WTC11 (cell line): ENCODE measurements at regions not wholly inside any gene's neighbourhood (a gene's known extent, or its start where the extent isn't known, plus 50 kb on each side); places are given as distances from the start of the nearest gene placed in this dataset.

Source experiments
- ATAC-seq: fragments of 200-7000 bp; cut with Tn5 transposase; 2 replicates; pipeline ENCODE4 v1.10.0; 2021; ENCODE audit warnings: mild to moderate bottlenecking, moderate library complexity
- CTCF ChIA-PET: fragments of 300-600 bp; sonication (Branson Sonifier 250); formaldehyde crosslinking; loops from one replicate; lab custom pipeline; 2021; ENCODE audit warnings: antibody characterized with exemption; lab: Charles Lee
- POLR2A ChIA-PET: fragments of 350-600 bp; sonication (Branson Sonifier 250); formaldehyde crosslinking; loops from one replicate; lab custom pipeline; 2021; ENCODE audit warnings: antibody characterized with exemption; lab: Charles Lee
- DNase-seq: peaks from one replicate; pipeline ENCODE4 v3.0.0; 2021; ENCODE audit warnings: low spot score
- H3K27ac Mint-ChIP-seq: 2 replicates; pipeline ENCODE4 v1.8.0; 2021; ENCODE audit warnings: mixed read lengths
- H3K27me3 Mint-ChIP-seq: 2 replicates; pipeline ENCODE4 v1.8.0; 2021; ENCODE audit warnings: low read depth, mild to moderate bottlenecking, moderate library complexity, mixed read lengths
- H3K36me3 Mint-ChIP-seq: 2 replicates; pipeline ENCODE4 v1.8.0; 2021; ENCODE audit warnings: mixed read lengths
- H3K4me1 Mint-ChIP-seq: 2 replicates; pipeline ENCODE4 v1.8.0; 2022; ENCODE audit warnings: mixed read lengths
- H3K4me3 Mint-ChIP-seq: 2 replicates; pipeline ENCODE4 v1.8.0; 2021; ENCODE audit warnings: mild to moderate bottlenecking, moderate library complexity, mixed read lengths
- H3K9me3 Mint-ChIP-seq: 2 replicates; pipeline ENCODE4 v1.8.0; 2021; ENCODE audit warnings: mixed read lengths
- CREM ChIP-seq: sonication (generic); formaldehyde crosslinking; IDR thresholded peaks from 2 replicates; pipeline ENCODE4 v1.8.1; 2022; ENCODE audit warnings: mild to moderate bottlenecking, missing genetic modification reagents, moderate library complexity
- FOXP1 ChIP-seq: sonication (generic); formaldehyde crosslinking; IDR thresholded peaks from 2 replicates; pipeline ENCODE4 v1.8.0; 2022; ENCODE audit warnings: missing genetic modification reagents, mild to moderate bottlenecking, moderate library complexity, borderline replicate concordance
- GTF2I ChIP-seq: fragments of 250-450 bp; sonication (Bioruptor Pico); conservative IDR thresholded peaks from 2 replicates; pipeline ENCODE4 v1.4.0; 2021; ENCODE audit warnings: mild to moderate bottlenecking
- HMGA2 ChIP-seq: fragments of 250-450 bp; sonication (Bioruptor Pico); IDR thresholded peaks from 2 replicates; pipeline ENCODE4 v1.4.0; 2021; ENCODE audit warnings: mild to moderate bottlenecking, moderate library complexity
- KAT7 ChIP-seq: sonication (generic); formaldehyde crosslinking; IDR thresholded peaks from 2 replicates; pipeline ENCODE4 v1.8.1; 2023; ENCODE audit warnings: missing genetic modification reagents, mild to moderate bottlenecking, borderline replicate concordance
- NFATC4 ChIP-seq: fragments of 250-450 bp; sonication (Bioruptor Pico); IDR thresholded peaks from 2 replicates; pipeline ENCODE4 v1.9.0; 2021; ENCODE audit warnings: mild to moderate bottlenecking
- SP1 ChIP-seq: sonication (generic); formaldehyde crosslinking; conservative IDR thresholded peaks from 2 replicates; pipeline ENCODE4 v1.8.1; 2022; ENCODE audit warnings: missing genetic modification reagents
- TCF7 ChIP-seq: sonication (generic); formaldehyde crosslinking; IDR thresholded peaks from 2 replicates; pipeline ENCODE4 v1.8.0; 2022; ENCODE audit warnings: mild to moderate bottlenecking, low read depth, missing genetic modification reagents, moderate library complexity
- ZNF121 ChIP-seq: sonication (generic); formaldehyde crosslinking; IDR thresholded peaks from 2 replicates; pipeline ENCODE4 v1.8.0; 2023; ENCODE audit warnings: missing genetic modification reagents
- ZNF423 ChIP-seq: fragments of 250-450 bp; sonication (Bioruptor Pico); IDR thresholded peaks from 2 replicates; pipeline ENCODE4 v2.1.2; 2022; ENCODE audit warnings: mild to moderate bottlenecking, moderate library complexity
- TF ChIP-seq, protein P1 (sequence below): sonication (generic); formaldehyde crosslinking; conservative IDR thresholded peaks from 2 replicates; pipeline ENCODE4 v1.8.1; 2023; ENCODE audit warnings: mild to moderate bottlenecking, low read depth, missing genetic modification reagents, moderate library complexity
- TF ChIP-seq, protein P2 (sequence below): sonication (generic); formaldehyde crosslinking; IDR thresholded peaks from 2 replicates; pipeline ENCODE4 v1.8.0; 2022; ENCODE audit warnings: mild to moderate bottlenecking, missing genetic modification reagents
- TF ChIP-seq, protein P3 (sequence below): sonication (generic); formaldehyde crosslinking; IDR thresholded peaks from 2 replicates; pipeline ENCODE4 v1.8.1; 2023; ENCODE audit warnings: mild to moderate bottlenecking, moderate library complexity, missing genetic modification reagents
- TF ChIP-seq, protein P4 (sequence below): sonication (generic); formaldehyde crosslinking; IDR thresholded peaks from 2 replicates; pipeline ENCODE4 v1.8.1; 2022; ENCODE audit warnings: mild to moderate bottlenecking, moderate library complexity, missing genetic modification reagents
- TF ChIP-seq, protein P5 (sequence below): sonication (generic); formaldehyde crosslinking; conservative IDR thresholded peaks from 2 replicates; pipeline ENCODE4 v1.8.1; 2022; ENCODE audit warnings: mild to moderate bottlenecking, missing genetic modification reagents
- TF ChIP-seq, protein P6 (sequence below): sonication (generic); formaldehyde crosslinking; IDR thresholded peaks from 2 replicates; pipeline ENCODE4 v1.8.1; 2023; ENCODE audit warnings: mild to moderate bottlenecking, missing genetic modification reagents, moderate library complexity
- TF ChIP-seq, protein P7 (sequence below): sonication (generic); formaldehyde crosslinking; IDR thresholded peaks from 2 replicates; pipeline ENCODE4 v1.8.0; 2022; ENCODE audit warnings: mild to moderate bottlenecking, missing genetic modification reagents

DNA sequence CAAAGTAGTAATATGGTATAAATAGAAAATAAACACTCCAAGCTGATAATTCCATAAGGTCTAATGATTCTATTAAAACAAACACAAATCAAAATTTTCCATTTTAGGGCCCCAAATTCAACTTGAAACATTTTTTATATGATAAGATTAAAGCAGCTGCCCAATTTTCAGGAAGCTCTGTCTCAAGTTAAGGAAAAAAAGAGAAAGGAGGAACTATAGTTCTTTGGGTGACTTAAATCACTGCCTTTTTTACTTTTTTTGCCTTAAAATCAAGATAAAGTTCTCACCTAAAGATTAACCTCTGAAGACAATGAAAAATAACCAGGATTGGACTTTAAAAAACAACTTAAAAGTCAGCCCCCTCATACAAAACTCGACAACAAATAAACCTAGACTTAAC lies 76.0 kb upstream of the IFNE start (continued):
- TF ChIP-seq, protein P1, sequence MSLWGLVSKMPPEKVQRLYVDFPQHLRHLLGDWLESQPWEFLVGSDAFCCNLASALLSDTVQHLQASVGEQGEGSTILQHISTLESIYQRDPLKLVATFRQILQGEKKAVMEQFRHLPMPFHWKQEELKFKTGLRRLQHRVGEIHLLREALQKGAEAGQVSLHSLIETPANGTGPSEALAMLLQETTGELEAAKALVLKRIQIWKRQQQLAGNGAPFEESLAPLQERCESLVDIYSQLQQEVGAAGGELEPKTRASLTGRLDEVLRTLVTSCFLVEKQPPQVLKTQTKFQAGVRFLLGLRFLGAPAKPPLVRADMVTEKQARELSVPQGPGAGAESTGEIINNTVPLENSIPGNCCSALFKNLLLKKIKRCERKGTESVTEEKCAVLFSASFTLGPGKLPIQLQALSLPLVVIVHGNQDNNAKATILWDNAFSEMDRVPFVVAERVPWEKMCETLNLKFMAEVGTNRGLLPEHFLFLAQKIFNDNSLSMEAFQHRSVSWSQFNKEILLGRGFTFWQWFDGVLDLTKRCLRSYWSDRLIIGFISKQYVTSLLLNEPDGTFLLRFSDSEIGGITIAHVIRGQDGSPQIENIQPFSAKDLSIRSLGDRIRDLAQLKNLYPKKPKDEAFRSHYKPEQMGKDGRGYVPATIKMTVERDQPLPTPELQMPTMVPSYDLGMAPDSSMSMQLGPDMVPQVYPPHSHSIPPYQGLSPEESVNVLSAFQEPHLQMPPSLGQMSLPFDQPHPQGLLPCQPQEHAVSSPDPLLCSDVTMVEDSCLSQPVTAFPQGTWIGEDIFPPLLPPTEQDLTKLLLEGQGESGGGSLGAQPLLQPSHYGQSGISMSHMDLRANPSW (CRISPR knock-in tag), result no peak
- TF ChIP-seq, all 79 proteins: peak for 0

DNA sequence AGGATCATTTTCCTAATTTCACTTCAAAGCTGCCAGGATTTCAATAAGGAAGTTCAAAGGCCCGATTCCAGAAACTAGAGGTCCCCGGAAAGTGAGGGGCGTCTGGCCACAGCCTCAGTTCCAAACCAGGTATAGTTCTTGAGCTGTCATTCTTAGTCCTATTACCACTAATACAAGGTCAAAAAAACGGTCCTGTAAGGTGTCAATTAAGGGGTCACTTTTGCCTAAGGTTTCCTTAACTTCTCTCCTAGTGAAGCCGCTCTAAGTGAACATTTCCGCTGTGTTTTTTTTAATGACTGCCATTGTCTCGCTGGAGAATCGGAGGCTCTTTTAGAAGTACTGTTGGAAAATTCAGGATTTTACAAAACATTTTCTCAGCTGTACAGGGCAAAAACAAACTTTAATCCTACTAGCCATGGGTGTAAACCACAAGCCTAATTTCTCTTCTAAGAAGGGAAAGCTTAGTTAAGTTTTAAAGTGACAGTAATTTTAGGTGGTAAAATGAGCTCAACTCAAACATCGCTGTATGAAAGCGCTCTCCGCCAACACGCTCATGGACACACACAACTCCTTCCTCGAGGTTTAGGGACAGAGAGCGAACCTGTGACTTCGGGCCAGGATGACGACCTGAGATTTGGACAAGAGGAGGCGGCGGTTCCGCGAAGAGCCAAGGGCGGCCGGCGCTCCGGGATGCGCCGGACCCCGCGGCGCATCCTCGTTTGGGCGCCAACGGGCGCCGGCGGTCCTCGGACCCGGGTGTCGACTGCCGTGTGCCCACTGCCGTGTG lies 76.7 kb upstream of the IFNE start:
- ChIA-PET CTCF (interaction anchor here (0.5 to 2.1 kb wide), 7 partner anchors 9 to 240 kb away, joined by 3 to 8 read pairs (median 4); no protein-coding TSS in a partner anchor), POLR2A (no interaction called here)
- H3K36me3 Mint-ChIP-seq, result no peaks in the 10 kb centered on the region
- H3K4me3 Mint-ChIP-seq, result peak overlapping the region; percentile 78
- no peaks in the 10 kb centered on the region for H3K9me3 Mint-ChIP-seq
- DNase-seq (peak; percentile 22), ATAC-seq (peak; percentile 21)
- peaks cover 14% of the 10 kb centered on the region for H3K27me3 Mint-ChIP-seq
- H3K4me1 Mint-ChIP-seq, result peaks cover 43% of the 10 kb centered on the region
- peak overlapping the region; percentile 3; the same call in 1 of the 2 replicates for H3K27ac Mint-ChIP-seq
- TF ChIP-seq, protein P2, sequence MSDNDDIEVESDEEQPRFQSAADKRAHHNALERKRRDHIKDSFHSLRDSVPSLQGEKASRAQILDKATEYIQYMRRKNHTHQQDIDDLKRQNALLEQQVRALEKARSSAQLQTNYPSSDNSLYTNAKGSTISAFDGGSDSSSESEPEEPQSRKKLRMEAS (CRISPR knock-in tag), result peak; percentile 54; the same call in 1 of the 2 replicates
- TF ChIP-seq SP1 (CRISPR knock-in tag) (no peak), ZNF423 (CRISPR knock-in tag) (peak; percentile 67), HMGA2 (CRISPR knock-in tag) (no peak)

DNA sequence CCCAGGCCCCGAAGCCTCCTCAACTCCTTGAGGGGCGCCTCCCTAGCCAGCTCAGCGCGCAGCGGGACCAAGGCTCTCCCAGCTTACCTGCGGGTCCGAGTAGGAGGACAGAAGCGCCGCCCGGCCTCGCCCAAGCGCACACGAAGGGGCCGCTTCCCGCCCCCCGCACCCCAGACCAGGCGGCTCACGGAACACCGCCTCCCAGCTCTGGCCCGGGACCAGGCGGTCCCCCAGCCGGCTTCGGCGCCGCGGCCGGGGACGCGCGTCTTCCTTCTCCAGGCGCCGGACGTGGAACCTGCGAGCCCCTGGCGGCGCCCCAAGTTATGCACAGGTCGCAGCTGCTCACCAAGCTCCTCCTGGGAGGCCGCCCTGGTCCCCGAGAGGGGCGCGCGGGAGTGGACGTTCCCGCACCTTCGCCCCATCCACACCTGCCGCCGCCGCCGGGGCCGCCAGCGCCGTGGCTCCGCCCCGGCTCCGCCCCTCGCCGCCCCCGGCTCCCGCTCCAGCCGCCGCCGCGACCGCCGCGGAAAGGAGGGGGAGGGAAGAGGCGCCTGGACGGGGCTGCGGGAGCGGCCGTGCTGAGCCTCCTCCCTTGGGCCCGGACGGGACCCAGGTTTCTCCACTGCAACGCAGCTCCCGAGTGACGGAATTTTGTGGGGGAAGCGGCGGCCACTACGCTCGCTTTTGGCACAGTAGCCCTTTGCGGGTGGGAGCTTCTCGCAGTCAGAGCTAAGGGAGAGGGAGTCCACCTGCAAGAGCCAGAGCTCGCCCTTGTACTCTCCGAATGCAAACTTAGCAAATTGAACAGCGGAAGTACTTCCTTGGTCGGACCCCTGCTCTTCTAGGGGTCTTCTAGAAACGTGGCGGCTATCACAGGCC lies 77.5 kb upstream of the IFNE start:
- Mint-ChIP-seq H3K27me3 (peaks cover 14% of the 10 kb centered on the region), H3K27ac (no peak overlapping the region; the same call in 1 of the 2 replicates), H3K4me3 (peak overlapping the region; percentile 78), H3K36me3 (no peaks in the 10 kb centered on the region), H3K4me1 (peaks cover 50% of the 10 kb centered on the region), H3K9me3 (no peaks in the 10 kb centered on the region)
- CTCF ChIA-PET, result interaction anchor here (0.5 to 2.1 kb wide), 7 partner anchors 8 to 241 kb away, joined by 3 to 8 read pairs (median 4); no protein-coding TSS in a partner anchor
- ATAC-seq (peak; percentile 85), DNase-seq (peak; percentile 80)
- POLR2A ChIA-PET, result interaction anchor here (0.7 kb wide), 1 partner anchor 58 kb away, joined by 3 read pairs; no protein-coding TSS in a partner anchor
- TF ChIP-seq, protein P3, sequence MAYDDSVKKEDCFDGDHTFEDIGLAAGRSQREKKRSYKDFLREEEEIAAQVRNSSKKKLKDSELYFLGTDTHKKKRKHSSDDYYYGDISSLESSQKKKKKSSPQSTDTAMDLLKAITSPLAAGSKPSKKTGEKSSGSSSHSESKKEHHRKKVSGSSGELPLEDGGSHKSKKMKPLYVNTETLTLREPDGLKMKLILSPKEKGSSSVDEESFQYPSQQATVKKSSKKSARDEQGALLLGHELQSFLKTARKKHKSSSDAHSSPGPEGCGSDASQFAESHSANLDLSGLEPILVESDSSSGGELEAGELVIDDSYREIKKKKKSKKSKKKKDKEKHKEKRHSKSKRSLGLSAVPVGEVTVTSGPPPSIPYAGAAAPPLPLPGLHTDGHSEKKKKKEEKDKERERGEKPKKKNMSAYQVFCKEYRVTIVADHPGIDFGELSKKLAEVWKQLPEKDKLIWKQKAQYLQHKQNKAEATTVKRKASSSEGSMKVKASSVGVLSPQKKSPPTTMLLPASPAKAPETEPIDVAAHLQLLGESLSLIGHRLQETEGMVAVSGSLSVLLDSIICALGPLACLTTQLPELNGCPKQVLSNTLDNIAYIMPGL, result peak; percentile 92; the same call in 1 of the 2 replicates
- TF ChIP-seq GTF2I (CRISPR knock-in tag) (no peak), SP1 (CRISPR knock-in tag) (peak; percentile 42; the same call in 1 of the 2 replicates), NFATC4 (no peak), KAT7 (CRISPR knock-in tag) (peak; percentile 52; the same call in 1 of the 2 replicates), TCF7 (no peak), CREM (CRISPR knock-in tag) (0 out of 2 replicates have a peak, but pooled peaks have one; percentile 72), ZNF121 (CRISPR knock-in tag) (no peak), FOXP1 (CRISPR knock-in tag) (peak; percentile 52; the same call in 1 of the 2 replicates)
- TF ChIP-seq, protein P4, sequence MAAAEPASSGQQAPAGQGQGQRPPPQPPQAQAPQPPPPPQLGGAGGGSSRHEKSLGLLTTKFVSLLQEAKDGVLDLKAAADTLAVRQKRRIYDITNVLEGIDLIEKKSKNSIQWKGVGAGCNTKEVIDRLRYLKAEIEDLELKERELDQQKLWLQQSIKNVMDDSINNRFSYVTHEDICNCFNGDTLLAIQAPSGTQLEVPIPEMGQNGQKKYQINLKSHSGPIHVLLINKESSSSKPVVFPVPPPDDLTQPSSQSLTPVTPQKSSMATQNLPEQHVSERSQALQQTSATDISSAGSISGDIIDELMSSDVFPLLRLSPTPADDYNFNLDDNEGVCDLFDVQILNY, result peak; percentile 4; the same call in 1 of the 2 replicates
- TF ChIP-seq, protein P5, sequence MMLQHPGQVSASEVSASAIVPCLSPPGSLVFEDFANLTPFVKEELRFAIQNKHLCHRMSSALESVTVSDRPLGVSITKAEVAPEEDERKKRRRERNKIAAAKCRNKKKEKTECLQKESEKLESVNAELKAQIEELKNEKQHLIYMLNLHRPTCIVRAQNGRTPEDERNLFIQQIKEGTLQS (CRISPR knock-in tag), result no peak
- TF ChIP-seq, protein P6, sequence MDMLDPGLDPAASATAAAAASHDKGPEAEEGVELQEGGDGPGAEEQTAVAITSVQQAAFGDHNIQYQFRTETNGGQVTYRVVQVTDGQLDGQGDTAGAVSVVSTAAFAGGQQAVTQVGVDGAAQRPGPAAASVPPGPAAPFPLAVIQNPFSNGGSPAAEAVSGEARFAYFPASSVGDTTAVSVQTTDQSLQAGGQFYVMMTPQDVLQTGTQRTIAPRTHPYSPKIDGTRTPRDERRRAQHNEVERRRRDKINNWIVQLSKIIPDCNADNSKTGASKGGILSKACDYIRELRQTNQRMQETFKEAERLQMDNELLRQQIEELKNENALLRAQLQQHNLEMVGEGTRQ (CRISPR knock-in tag), result 0 out of 2 replicates have a peak, but pooled peaks have one; percentile 9
- TF ChIP-seq, protein P7, sequence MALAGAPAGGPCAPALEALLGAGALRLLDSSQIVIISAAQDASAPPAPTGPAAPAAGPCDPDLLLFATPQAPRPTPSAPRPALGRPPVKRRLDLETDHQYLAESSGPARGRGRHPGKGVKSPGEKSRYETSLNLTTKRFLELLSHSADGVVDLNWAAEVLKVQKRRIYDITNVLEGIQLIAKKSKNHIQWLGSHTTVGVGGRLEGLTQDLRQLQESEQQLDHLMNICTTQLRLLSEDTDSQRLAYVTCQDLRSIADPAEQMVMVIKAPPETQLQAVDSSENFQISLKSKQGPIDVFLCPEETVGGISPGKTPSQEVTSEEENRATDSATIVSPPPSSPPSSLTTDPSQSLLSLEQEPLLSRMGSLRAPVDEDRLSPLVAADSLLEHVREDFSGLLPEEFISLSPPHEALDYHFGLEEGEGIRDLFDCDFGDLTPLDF (CRISPR knock-in tag), result 0 out of 2 replicates have a peak, but pooled peaks have one; percentile 31
- TF ChIP-seq, protein P2 (CRISPR knock-in tag), result peak; percentile 40; the same call in 1 of the 2 replicates
